ENCODE measurements at regions not wholly inside any gene's neighbourhood (a gene's known extent, or its start where the extent isn't known, plus 50 kb on each side); places are given as distances from the start of the nearest gene placed in this dataset.
"Not testable (repeated sequence)": the region's sequence is repeated elsewhere in the genome, so short reads cannot be mapped to it uniquely, and the experiment has no call there.

- no peak overlapping the region for H3K4me3 ChIP-seq (ENCODE audit: low read length)
- H3K27ac ChIP-seq (ENCODE audit: low read length), result no peak overlapping the region
- no peaks in the 10 kb centered on the region for H3K79me2 ChIP-seq (ENCODE audit: low read length)
- H3K4me2 ChIP-seq (ENCODE audit: low read depth, low read length), result no peak overlapping the region
- no peaks in the 10 kb centered on the region for H3F3A ChIP-seq (ENCODE audit: insufficient read depth, low read length)
- TF ChIP-seq, protein P1, sequence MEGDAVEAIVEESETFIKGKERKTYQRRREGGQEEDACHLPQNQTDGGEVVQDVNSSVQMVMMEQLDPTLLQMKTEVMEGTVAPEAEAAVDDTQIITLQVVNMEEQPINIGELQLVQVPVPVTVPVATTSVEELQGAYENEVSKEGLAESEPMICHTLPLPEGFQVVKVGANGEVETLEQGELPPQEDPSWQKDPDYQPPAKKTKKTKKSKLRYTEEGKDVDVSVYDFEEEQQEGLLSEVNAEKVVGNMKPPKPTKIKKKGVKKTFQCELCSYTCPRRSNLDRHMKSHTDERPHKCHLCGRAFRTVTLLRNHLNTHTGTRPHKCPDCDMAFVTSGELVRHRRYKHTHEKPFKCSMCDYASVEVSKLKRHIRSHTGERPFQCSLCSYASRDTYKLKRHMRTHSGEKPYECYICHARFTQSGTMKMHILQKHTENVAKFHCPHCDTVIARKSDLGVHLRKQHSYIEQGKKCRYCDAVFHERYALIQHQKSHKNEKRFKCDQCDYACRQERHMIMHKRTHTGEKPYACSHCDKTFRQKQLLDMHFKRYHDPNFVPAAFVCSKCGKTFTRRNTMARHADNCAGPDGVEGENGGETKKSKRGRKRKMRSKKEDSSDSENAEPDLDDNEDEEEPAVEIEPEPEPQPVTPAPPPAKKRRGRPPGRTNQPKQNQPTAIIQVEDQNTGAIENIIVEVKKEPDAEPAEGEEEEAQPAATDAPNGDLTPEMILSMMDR (IDR thresholded peaks at IDR 0.05; ENCODE audit: low read length), result no peak
- TF ChIP-seq EZH2 (optimal IDR thresholded peaks at IDR 0.05; ENCODE audit: low read depth, low read length) (no peak), EZH2phosphoT487 (IDR thresholded peaks at IDR 0.05; ENCODE audit: low read length) (no peak)
- no peaks in the 10 kb centered on the region for H4K20me1 ChIP-seq (ENCODE audit: insufficient read depth, low read length)
- no peak for DNase-seq
- no peak overlapping the region for H2AFZ ChIP-seq (ENCODE audit: low read length)
- no peaks in the 10 kb centered on the region for H3K9me2 ChIP-seq (replicated peaks; ENCODE audit: insufficient read depth, low read length)
- H3K4me1 ChIP-seq (ENCODE audit: low read length), result no peaks in the 10 kb centered on the region
- no peaks in the 10 kb centered on the region for H3K36me3 ChIP-seq (replicated peaks; ENCODE audit: insufficient read depth, low read length)
- no peaks in the 10 kb centered on the region for H3K9me3 ChIP-seq (replicated peaks; ENCODE audit: insufficient read depth, low read length)
- H3K27me3 ChIP-seq (replicated peaks; ENCODE audit: insufficient read depth, low read length), result no peaks in the 10 kb centered on the region
- H3K9ac ChIP-seq (ENCODE audit: low read length), result no peak overlapping the region
Measured at GRCh38 chr2:230627806-230628724, 84.6 kb upstream of the CAB39 start.

GRCh38 chr2:230631470-230631869, 81.2 kb upstream of the CAB39 start:
- no peak for DNase-seq
- no peak overlapping the region for H2AFZ ChIP-seq (ENCODE audit: low read length)
- TF ChIP-seq EZH2 (optimal IDR thresholded peaks at IDR 0.05; ENCODE audit: low read depth, low read length), result no peak
- TF ChIP-seq EZH2phosphoT487 (IDR thresholded peaks at IDR 0.05; ENCODE audit: low read length), result no peak
- TF ChIP-seq, protein P1 (IDR thresholded peaks at IDR 0.05; ENCODE audit: low read length), result no peak

DNA sequence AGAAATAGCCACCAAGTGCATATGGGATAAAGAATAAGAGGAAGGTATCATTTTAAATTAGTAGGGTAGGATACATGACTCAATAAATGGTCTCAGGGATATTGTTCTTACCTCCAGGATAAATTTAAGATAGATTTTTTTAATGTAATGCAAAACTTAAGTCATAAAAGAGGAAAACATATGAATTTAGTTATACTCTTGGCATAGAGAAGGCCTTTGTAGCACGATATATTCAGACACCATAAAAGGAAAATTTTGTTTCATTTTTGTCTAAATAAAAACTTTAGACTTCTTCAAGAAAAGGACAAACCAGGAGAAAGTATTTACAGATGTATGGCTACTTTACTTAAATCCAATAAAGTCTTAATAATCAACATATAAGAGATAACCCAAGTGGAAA, 78.5 kb upstream of the CAB39 start:
- no peak for DNase-seq
- H3F3A ChIP-seq (ENCODE audit: insufficient read depth, low read length), result no peaks in the 10 kb centered on the region
- H3K4me3 ChIP-seq (ENCODE audit: low read length), result no peak overlapping the region
- no peaks in the 10 kb centered on the region for H3K9me3 ChIP-seq (replicated peaks; ENCODE audit: insufficient read depth, low read length)
- no peak overlapping the region for H3K9ac ChIP-seq (ENCODE audit: low read length)
- H3K9me2 ChIP-seq (replicated peaks; ENCODE audit: insufficient read depth, low read length), result no peaks in the 10 kb centered on the region
- no peaks in the 10 kb centered on the region for H3K4me1 ChIP-seq (ENCODE audit: low read length)
- no peaks in the 10 kb centered on the region for H3K79me2 ChIP-seq (ENCODE audit: low read length)
- H3K27ac ChIP-seq (ENCODE audit: low read length), result no peak overlapping the region
- no peaks in the 10 kb centered on the region for H3K27me3 ChIP-seq (replicated peaks; ENCODE audit: insufficient read depth, low read length)
- no peaks in the 10 kb centered on the region for H4K20me1 ChIP-seq (ENCODE audit: insufficient read depth, low read length)
- no peak for TF ChIP-seq EZH2 (optimal IDR thresholded peaks at IDR 0.05; ENCODE audit: low read depth, low read length)
- TF ChIP-seq, protein P1 (IDR thresholded peaks at IDR 0.05; ENCODE audit: low read length), result no peak
- TF ChIP-seq EZH2phosphoT487 (IDR thresholded peaks at IDR 0.05; ENCODE audit: low read length), result no peak
- H2AFZ ChIP-seq (ENCODE audit: low read length), result no peak overlapping the region
- no peaks in the 10 kb centered on the region for H3K36me3 ChIP-seq (replicated peaks; ENCODE audit: insufficient read depth, low read length)
- no peak overlapping the region for H3K4me2 ChIP-seq (ENCODE audit: low read depth, low read length)

More at GRCh38 chr2:230631470-230631869, 81.2 kb upstream of the CAB39 start:
- no peaks in the 10 kb centered on the region for H3K36me3 ChIP-seq (replicated peaks; ENCODE audit: insufficient read depth, low read length)
- H3K9me2 ChIP-seq (replicated peaks; ENCODE audit: insufficient read depth, low read length), result no peaks in the 10 kb centered on the region
- no peaks in the 10 kb centered on the region for H3K27me3 ChIP-seq (replicated peaks; ENCODE audit: insufficient read depth, low read length)
- no peaks in the 10 kb centered on the region for H3K79me2 ChIP-seq (ENCODE audit: low read length)
- no peaks in the 10 kb centered on the region for H3K4me1 ChIP-seq (ENCODE audit: low read length)
- no peaks in the 10 kb centered on the region for H3F3A ChIP-seq (ENCODE audit: insufficient read depth, low read length)
- no peak overlapping the region for H3K9ac ChIP-seq (ENCODE audit: low read length)
- H4K20me1 ChIP-seq (ENCODE audit: insufficient read depth, low read length), result no peaks in the 10 kb centered on the region
- H3K4me2 ChIP-seq (ENCODE audit: low read depth, low read length), result no peak overlapping the region
- H3K9me3 ChIP-seq (replicated peaks; ENCODE audit: insufficient read depth, low read length), result no peaks in the 10 kb centered on the region
- no peak overlapping the region for H3K4me3 ChIP-seq (ENCODE audit: low read length)
- H3K27ac ChIP-seq (ENCODE audit: low read length), result no peak overlapping the region

DNA sequence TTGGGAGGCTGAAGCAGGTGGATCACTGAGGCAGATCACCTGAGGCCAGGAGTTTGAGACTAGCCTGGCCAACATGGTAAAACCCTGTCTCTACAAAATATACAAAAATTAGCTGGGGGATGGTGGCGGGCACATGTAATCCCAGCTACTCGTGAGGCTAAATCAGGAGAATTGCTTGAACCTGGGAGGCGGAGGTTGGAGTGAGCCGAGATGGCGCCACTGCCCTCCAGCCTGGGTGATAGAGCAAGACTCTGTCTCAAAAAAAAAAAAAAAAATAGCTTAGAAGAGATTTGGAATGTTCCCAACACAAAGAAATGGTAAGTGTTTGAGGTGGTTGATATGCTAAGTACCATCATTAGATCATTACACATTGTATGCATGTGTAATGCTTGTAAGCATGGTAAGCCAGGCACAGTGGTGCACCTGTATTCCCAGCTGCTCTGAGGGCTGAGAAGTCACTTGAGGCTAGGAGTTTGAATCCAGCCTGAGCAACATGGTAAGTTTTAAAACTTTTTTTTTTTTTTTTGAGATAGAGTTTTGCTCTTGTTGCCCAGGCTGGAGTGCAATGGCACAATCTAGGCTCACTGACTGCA, 77.8 kb upstream of the CAB39 start:
- H4K20me1 ChIP-seq (ENCODE audit: insufficient read depth, low read length); H3K27me3 ChIP-seq (replicated peaks; ENCODE audit: insufficient read depth, low read length); H3K4me2 ChIP-seq (ENCODE audit: low read depth, low read length); H3K9ac ChIP-seq (ENCODE audit: low read length); H3K36me3 ChIP-seq (replicated peaks; ENCODE audit: insufficient read depth, low read length); H3K4me3 ChIP-seq (ENCODE audit: low read length); H3K27ac ChIP-seq (ENCODE audit: low read length); H3K79me2 ChIP-seq (ENCODE audit: low read length); H3F3A ChIP-seq (ENCODE audit: insufficient read depth, low read length); H2AFZ ChIP-seq (ENCODE audit: low read length); H3K9me3 ChIP-seq (replicated peaks; ENCODE audit: insufficient read depth, low read length); H3K4me1 ChIP-seq (ENCODE audit: low read length); H3K9me2 ChIP-seq (replicated peaks; ENCODE audit: insufficient read depth, low read length); DNase-seq: not testable (repeated sequence)

Data from MM.1S (cell line).